Upper lobe of left lung (tissue), 6 donors: ENCODE measurements at regions not wholly inside any gene's neighbourhood (a gene's known extent, or its start where the extent isn't known, plus 50 kb on each side); places are given as distances from the start of the nearest gene placed in this dataset.

Experiments
- ATAC-seq, 2 donors: fragments of 200-7000 bp; cut with Tn5 transposase; one replicate each; pipeline ENCODE4 v1.9.1; 2022; ENCODE audit warnings: mild to moderate bottlenecking in 2 of 2, moderate library complexity in 2 of 2; ENCODE audit not compliant: low FRiP score in 2 of 2
- DNase-seq, 2 donors: peaks; one replicate each; pipeline ENCODE4 v3.0.0-alpha.2; 2019 to 2020
- H3K27ac ChIP-seq, 4 donors: fragments of 200-600 bp; sonication (generic); one replicate each; pipeline ENCODE4 v1.5.1; 2016 to 2019
- H3K27me3 ChIP-seq, 4 donors: fragments of 200-600 bp; sonication (generic); one replicate each; pipeline ENCODE4 v1.5.1; 2017 to 2019
- H3K36me3 ChIP-seq, 4 donors: fragments of 200-600 bp; sonication (generic); one replicate each; pipeline ENCODE4 v1.5.1; 2016 to 2019
- H3K4me1 ChIP-seq, 4 donors: fragments of 200-600 bp; sonication (generic); one replicate each; pipeline ENCODE4 v1.5.1; 2018 to 2019
- H3K4me3 ChIP-seq, 4 donors: fragments of 200-600 bp; sonication (generic); one replicate each; pipeline ENCODE4 v1.5.1; 2017 to 2019; ENCODE audit warnings: mild to moderate bottlenecking in 2 of 4, moderate library complexity in 1 of 4
- H3K9me3 ChIP-seq, 4 donors: fragments of 200-600 bp; sonication (generic); one replicate each; pipeline ENCODE4 v1.5.1; 2018 to 2019
- EP300 ChIP-seq, 4 donors: sonication (generic); formaldehyde crosslinking; IDR thresholded peaks; one replicate each; pipeline ENCODE4 v1.5.1; 2017; ENCODE audit warnings: antibody characterized with exemption in 4 of 4, control low read depth in 2 of 4
- POLR2A ChIP-seq, 4 donors: fragments of 450-650 bp; IDR thresholded peaks; one replicate each; pipeline ENCODE4 v1.5.1; 2016 to 2017; ENCODE audit warnings: antibody characterized with exemption in 4 of 4, mild to moderate bottlenecking in 2 of 4
- POLR2AphosphoS5 ChIP-seq, 2 donors: sonication (generic); formaldehyde crosslinking; IDR thresholded peaks; one replicate each; pipeline ENCODE4 v1.5.1; 2017; ENCODE audit warnings: antibody characterized with exemption in 2 of 2
- whole genome bisulfite sequencing, 2 donors: methylation state at CpG; one replicate each; pipeline ENCODE4 v1.1.5; 2017 to 2018; 5-methylcytosine and 5-hydroxymethylcytosine counted together
- TF ChIP-seq, protein P1 (sequence below), 6 experiments: fragments of 450-650 bp in 4 of 6; fragments of 200-600 bp in 2 of 6; sonication (generic) in 2 of 6; IDR thresholded peaks; one replicate each; pipeline ENCODE4 v1.5.1; 2016 to 2019; ENCODE audit warnings: antibody characterized with exemption in 6 of 6
- donor health status: DM: no; HTN: no; CAD: no; lungs with moderate emphysema.
- donor health status: DM: no; HTN: yes; CAD: no; lungs with severe emphysema.

DNA sequence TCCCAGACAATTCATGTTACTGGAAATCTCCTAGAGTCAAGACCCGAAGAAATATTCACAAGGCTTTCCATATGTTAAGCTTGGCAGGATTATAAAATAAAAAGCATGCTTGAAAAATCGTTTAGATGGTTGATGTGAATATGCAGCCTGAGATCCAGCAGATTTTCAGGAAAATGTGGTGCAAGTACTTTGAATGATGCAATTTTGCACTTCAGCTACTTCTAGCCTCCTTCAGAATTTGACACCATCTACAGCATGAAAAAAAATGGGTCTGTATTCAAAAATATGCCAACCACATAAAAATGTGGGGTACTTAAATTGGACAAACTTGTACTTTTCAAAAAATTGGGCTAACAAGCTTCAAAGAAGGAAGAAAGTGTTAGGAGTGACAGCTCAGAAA is 340.6 kb upstream of the DCC start:
- Histone ChIP-seq H3K27me3 (no peaks in the 10 kb centered on the region), H3K9me3 (no peaks in the 10 kb centered on the region), H3K27ac (no peak overlapping the region), H3K4me3 (no peak overlapping the region), H3K36me3 (no peaks in the 10 kb centered on the region), H3K4me1 (peaks cover 0 to 4% (median 2%) of the 10 kb centered on the region in 4 donors)
- TF ChIP-seq POLR2A (IDR thresholded peaks at IDR 0.05) (no peak), EP300 (IDR thresholded peaks at IDR 0.05) (no peak), POLR2AphosphoS5 (IDR thresholded peaks at IDR 0.05) (no peak)
- TF ChIP-seq, protein P1, sequence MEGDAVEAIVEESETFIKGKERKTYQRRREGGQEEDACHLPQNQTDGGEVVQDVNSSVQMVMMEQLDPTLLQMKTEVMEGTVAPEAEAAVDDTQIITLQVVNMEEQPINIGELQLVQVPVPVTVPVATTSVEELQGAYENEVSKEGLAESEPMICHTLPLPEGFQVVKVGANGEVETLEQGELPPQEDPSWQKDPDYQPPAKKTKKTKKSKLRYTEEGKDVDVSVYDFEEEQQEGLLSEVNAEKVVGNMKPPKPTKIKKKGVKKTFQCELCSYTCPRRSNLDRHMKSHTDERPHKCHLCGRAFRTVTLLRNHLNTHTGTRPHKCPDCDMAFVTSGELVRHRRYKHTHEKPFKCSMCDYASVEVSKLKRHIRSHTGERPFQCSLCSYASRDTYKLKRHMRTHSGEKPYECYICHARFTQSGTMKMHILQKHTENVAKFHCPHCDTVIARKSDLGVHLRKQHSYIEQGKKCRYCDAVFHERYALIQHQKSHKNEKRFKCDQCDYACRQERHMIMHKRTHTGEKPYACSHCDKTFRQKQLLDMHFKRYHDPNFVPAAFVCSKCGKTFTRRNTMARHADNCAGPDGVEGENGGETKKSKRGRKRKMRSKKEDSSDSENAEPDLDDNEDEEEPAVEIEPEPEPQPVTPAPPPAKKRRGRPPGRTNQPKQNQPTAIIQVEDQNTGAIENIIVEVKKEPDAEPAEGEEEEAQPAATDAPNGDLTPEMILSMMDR (IDR thresholded peaks at IDR 0.05), result no peak
- DNase-seq (no peak), ATAC-seq (no peak)
- 37 to 41% methylated on average over 2 of the region's 2 CpGs for WGBS, 2 donors

- no peak for DNase-seq
- Histone ChIP-seq H3K27ac (no peak overlapping the region), H3K4me1 (peaks cover 0 to 4% (median 2%) of the 10 kb centered on the region in 4 donors), H3K36me3 (no peaks in the 10 kb centered on the region), H3K9me3 (no peaks in the 10 kb centered on the region), H3K27me3 (no peaks in the 10 kb centered on the region), H3K4me3 (no peak overlapping the region)
- 82 to 100% methylated on average over 1 of the region's 1 CpG for WGBS, 2 donors
- TF ChIP-seq, protein P1 (IDR thresholded peaks at IDR 0.05), result no peak
- TF ChIP-seq POLR2AphosphoS5 (IDR thresholded peaks at IDR 0.05) (no peak), EP300 (IDR thresholded peaks at IDR 0.05) (no peak), POLR2A (IDR thresholded peaks at IDR 0.05) (no peak)
- no peak for ATAC-seq
Observed at GRCh38 chr18:52000435-52000834, 339.6 kb upstream of the DCC start.

DNA sequence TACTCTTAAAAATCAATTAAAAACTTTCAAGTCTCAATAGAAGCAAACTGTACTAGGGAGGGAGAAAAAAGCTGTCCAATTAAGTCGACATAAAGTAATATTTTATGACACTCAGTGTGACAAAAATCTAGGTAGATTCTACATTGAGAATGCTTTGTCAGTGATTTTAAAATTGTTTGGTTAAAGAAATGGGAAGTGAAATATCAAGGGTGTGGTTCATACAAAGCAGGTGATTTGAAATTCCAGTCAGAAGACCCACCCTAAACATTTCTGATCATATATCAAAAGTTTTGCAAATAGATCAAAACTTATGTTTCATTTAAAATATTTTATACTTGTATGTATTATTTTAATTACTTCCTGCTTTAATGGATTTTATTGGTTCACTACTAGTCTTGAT is 338.9 kb upstream of the DCC start:
- 77 to 79% methylated on average over 1 of the region's 1 CpG for WGBS, 2 donors
- DNase-seq (no peak), ATAC-seq (no peak)
- Histone ChIP-seq H3K9me3 (no peaks in the 10 kb centered on the region), H3K4me1 (peaks cover 0 to 4% (median 2%) of the 10 kb centered on the region in 4 donors), H3K4me3 (no peak overlapping the region), H3K27ac (no peak overlapping the region), H3K27me3 (no peaks in the 10 kb centered on the region), H3K36me3 (no peaks in the 10 kb centered on the region)
- TF ChIP-seq, protein P1 (IDR thresholded peaks at IDR 0.05), result no peak
- no peak for TF ChIP-seq POLR2A (IDR thresholded peaks at IDR 0.05)
- no peak for TF ChIP-seq POLR2AphosphoS5 (IDR thresholded peaks at IDR 0.05)
- TF ChIP-seq EP300 (IDR thresholded peaks at IDR 0.05), result no peak

DNA sequence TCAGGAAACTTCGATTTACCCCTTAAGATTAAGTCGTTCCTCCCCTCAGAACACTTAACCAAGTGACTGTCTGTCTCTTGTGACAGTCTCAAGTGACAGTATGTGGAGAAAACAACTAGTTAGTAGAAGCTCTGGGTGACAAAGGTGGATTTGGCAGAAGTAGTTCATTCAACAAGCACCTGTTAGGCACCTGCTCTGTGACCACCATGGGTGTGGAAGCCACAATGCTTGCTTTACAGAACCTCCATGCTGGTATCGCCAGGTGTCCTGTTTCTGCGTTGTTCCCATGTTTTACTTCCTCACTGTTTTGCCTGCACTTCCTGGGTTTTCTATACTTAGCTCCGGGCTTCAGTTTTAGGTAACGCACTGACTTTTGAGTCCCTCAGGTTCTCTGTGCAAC is 337.4 kb upstream of the DCC start:
- DNase-seq, result no peak
- TF ChIP-seq EP300 (IDR thresholded peaks at IDR 0.05), result no peak
- no peaks in the 10 kb centered on the region for H3K36me3 ChIP-seq
- no peak overlapping the region for H3K27ac ChIP-seq
- H3K9me3 ChIP-seq, result no peaks in the 10 kb centered on the region
- H3K4me1 ChIP-seq, result peaks cover 0 to 2% (median under 1%) of the 10 kb centered on the region in 4 donors
- no peaks in the 10 kb centered on the region for H3K27me3 ChIP-seq
- WGBS, 2 donors, result 84 to 88% methylated on average over 6 of the region's 6 CpGs
- ATAC-seq, result no peak
- no peak overlapping the region for H3K4me3 ChIP-seq

DNA sequence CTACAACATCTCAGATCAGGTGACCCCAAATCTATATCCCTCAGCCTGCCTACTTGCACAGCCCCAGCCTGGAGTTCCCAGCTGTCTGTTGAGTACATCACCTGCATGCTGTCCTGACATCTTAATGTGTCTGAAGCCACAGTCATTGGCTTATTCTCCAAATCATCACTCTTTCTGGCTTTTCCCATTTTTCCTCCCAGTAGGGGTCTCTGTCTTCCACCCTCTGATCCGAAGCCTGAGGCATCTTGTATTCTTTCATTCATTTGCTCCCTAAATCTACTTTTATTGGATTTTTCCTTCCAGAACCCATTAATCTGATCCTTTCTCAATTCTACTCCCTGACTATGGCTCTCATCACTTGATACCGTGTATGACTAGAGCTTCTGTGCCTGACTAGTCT is 332.9 kb upstream of the DCC start:
- no peak overlapping the region for H3K4me3 ChIP-seq
- no peak for ATAC-seq
- no peak overlapping the region for H3K27ac ChIP-seq
- no peak for DNase-seq
- H3K36me3 ChIP-seq, result no peaks in the 10 kb centered on the region
- H3K4me1 ChIP-seq, result no peaks in the 10 kb centered on the region
- TF ChIP-seq EP300 (IDR thresholded peaks at IDR 0.05) (no peak), POLR2AphosphoS5 (IDR thresholded peaks at IDR 0.05) (no peak), POLR2A (IDR thresholded peaks at IDR 0.05) (no peak)
- TF ChIP-seq, protein P1 (IDR thresholded peaks at IDR 0.05), result no peak
- no peaks in the 10 kb centered on the region for H3K9me3 ChIP-seq
- no peaks in the 10 kb centered on the region for H3K27me3 ChIP-seq
- 71 to 74% methylated on average over 2 of the region's 2 CpGs for WGBS, 2 donors
